Pancreas (tissue), 10 donors: ENCODE measurements at regions not wholly inside any gene's neighbourhood (a gene's known extent, or its start where the extent isn't known, plus 50 kb on each side); places are given as distances from the start of the nearest gene placed in this dataset.

Experiments
- ATAC-seq, 4 donors: fragments of 200-7000 bp; cut with Tn5 transposase; one replicate each; pipeline versions ENCODE4 v1.8.0 to v1.9.1; 2020; ENCODE audit warnings: mild to moderate bottlenecking in 4 of 4, moderate library complexity in 4 of 4
- DNase-seq, 6 donors: peaks; one replicate each; pipeline ENCODE4 v3.0.0-alpha.2; 2020
- FAIRE-seq: peaks from 2 replicates; lab custom pipeline; 2012; peaks lifted over from hg19 to GRCh38; lab: Jason Lieb, UNC
- H3K27ac ChIP-seq, 4 donors: fragments of 200-600 bp; sonication (generic); 1 replicate in 3 of 4; 2 replicates in 1 of 4; pipeline versions ENCODE4 v1.5.0 to v1.8.0; 2020
- H3K27me3 ChIP-seq, 4 donors: fragments of 200-600 bp; one replicate each; pipeline ENCODE4 v1.8.0; 2021
- H3K36me3 ChIP-seq, 3 donors: fragments of 200-600 bp; sonication (generic) in 1 of 3; one replicate each; pipeline versions ENCODE4 v1.5.0 to v1.8.0; 2020 to 2021
- H3K4me1 ChIP-seq, 3 donors: fragments of 200-600 bp; one replicate each; pipeline ENCODE4 v1.8.0; 2021
- H3K4me3 ChIP-seq, 4 donors: fragments of 200-600 bp; sonication (generic) in 2 of 4; one replicate each; pipeline versions ENCODE4 v1.5.0 to v1.8.0; 2020 to 2021
- H3K9me3 ChIP-seq, 4 donors: fragments of 200-600 bp; one replicate each; pipeline ENCODE4 v1.8.0; 2021
- WGBS, 2 donors: extraction: QIAGEN DNeasy Blood & Tissue Kit; methylation state at CpG; one replicate each; pipeline ENCODE4 v1.1.7; 2013; 5-methylcytosine and 5-hydroxymethylcytosine counted together
- intact Hi-C, 3 donors: fragments of 100-400 bp; cut with DNase I; formaldehyde crosslinking; loops; one replicate each; pipeline versions ENCODE4 v1.11.1 to v1.14.2; 2022
- TF ChIP-seq, protein P1 (sequence below), 4 donors: fragments of 200-600 bp; sonication (generic) in 3 of 4; IDR thresholded peaks; one replicate each; pipeline versions ENCODE4 v1.5.0 to v1.8.0; 2021; ENCODE audit warnings: antibody characterized with exemption in 4 of 4
- donor health status: healthy with polysubstance abuse.
- donor health status: DM: no; HTN: no; CAD: no; lungs with moderate emphysema.
- donor health status: DM: no; HTN: no; CAD: no.
- donor health status: control.
- donor health status: control.
- donor health status: Bipolar disorder and iron deficiency.
- donor health status: DM: yes; HTN: yes; CAD: no.
- donor health status: DM: no; HTN: no; CAD: no.
- donor health status: DM: no; HTN: no; CAD: no.
- donor health status: DM: yes; HTN: yes; CAD: no.

DNA sequence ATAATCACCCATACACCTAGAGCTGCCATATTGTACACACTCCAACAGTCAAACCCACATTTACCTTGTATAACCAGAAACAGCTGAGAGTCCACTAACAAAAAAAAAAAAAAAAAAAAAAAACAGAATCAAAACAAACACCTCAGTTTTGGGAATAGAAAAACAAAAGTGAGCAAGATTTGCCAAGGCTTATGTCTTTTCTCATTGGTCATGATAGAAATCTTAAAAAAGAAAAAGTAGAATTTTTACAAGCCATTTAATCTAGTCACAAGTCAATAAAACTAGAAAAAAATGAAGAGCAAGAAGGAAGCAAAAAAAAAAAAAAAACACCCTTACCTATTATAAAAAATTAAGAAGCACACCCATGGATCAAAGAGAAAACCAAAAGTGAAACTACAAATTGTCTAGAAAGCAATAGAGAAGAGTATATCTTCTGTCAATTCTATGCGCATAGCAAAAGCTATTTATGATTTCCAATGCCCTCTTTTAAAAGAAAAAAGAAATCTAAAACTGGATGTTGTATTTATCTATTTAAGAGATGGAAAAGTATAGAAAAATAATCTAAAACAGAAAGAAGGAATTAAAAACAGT is 113.2 kb upstream of the GALNT2 start:
- no peaks in the 10 kb centered on the region for H3K27me3 ChIP-seq
- FAIRE-seq: peak; percentile 63

DNA sequence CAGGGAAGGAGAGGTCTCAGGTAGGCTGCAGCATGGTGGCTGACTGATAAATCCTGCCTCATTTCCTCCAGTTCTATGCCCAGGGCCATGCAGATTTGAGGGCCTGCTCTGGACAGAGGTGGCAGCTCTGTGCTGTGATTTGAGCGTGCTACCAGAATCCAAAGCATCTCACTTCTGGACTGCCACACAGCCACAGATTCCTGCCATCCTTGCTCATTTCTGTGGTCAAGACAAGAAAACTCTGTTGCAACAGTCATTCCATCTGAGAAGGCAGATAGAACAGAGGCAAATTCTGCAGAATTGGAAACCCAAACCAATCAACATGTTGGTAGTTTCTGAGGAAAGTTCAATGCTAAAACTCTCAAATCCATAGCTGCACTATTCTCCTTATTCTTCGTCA is 102.8 kb upstream of the GALNT2 start:
- Histone ChIP-seq H3K36me3 (no peaks in the 10 kb centered on the region), H3K27ac (no peak overlapping the region), H3K9me3 (no peaks in the 10 kb centered on the region), H3K27me3 (no peaks in the 10 kb centered on the region), H3K4me3 (no peak overlapping the region), H3K4me1 (no peaks in the 10 kb centered on the region)
- ATAC-seq (no peak), DNase-seq (no peak), FAIRE-seq (no peak)
- 91 to 92% methylated on average over 2 of the region's 2 CpGs for WGBS, 2 donors
- intact Hi-C loops: no loop called here
- TF ChIP-seq, protein P1, sequence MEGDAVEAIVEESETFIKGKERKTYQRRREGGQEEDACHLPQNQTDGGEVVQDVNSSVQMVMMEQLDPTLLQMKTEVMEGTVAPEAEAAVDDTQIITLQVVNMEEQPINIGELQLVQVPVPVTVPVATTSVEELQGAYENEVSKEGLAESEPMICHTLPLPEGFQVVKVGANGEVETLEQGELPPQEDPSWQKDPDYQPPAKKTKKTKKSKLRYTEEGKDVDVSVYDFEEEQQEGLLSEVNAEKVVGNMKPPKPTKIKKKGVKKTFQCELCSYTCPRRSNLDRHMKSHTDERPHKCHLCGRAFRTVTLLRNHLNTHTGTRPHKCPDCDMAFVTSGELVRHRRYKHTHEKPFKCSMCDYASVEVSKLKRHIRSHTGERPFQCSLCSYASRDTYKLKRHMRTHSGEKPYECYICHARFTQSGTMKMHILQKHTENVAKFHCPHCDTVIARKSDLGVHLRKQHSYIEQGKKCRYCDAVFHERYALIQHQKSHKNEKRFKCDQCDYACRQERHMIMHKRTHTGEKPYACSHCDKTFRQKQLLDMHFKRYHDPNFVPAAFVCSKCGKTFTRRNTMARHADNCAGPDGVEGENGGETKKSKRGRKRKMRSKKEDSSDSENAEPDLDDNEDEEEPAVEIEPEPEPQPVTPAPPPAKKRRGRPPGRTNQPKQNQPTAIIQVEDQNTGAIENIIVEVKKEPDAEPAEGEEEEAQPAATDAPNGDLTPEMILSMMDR (IDR thresholded peaks at IDR 0.05): no peak

More for the DNA sequence above, 113.2 kb upstream of the GALNT2 start:
- no peak for DNase-seq
- intact Hi-C loops: no loop called here
- ATAC-seq: peak in 1 of 4 donors; percentile 42
- H3K4me3 ChIP-seq: no peak overlapping the region
- H3K27ac ChIP-seq: no peak overlapping the region
- 97 to 100% methylated on average over 1 of the region's 1 CpG for WGBS, 2 donors
- H3K9me3 ChIP-seq: no peaks in the 10 kb centered on the region
- TF ChIP-seq, protein P1 (IDR thresholded peaks at IDR 0.05): no peak
- no peaks in the 10 kb centered on the region for H3K36me3 ChIP-seq
- peaks cover 0 to 4% (median 0%) of the 10 kb centered on the region in 3 donors for H3K4me1 ChIP-seq

DNA sequence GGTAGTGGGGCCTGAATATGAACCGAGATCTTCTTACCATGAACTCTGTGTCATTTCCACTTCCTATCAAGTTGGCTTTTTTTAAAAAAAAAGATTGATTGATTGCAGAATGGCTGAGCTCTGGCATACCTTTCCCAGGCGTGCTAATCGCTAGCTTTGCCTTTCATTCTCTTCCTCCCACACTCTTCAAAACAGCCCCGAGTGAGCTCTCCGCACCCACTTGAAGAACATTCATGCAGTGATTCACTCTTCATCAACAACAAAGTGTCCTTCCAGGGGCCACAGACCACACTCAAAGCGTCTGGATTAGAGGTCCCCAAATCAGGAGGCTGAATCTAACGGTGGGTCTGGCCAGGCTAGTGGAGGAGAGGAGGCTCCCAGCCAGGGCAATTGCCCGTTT is 96.3 kb upstream of the GALNT2 start:
- TF ChIP-seq, protein P1 (IDR thresholded peaks at IDR 0.05): no peak
- no peak overlapping the region for H3K4me3 ChIP-seq
- 69 to 77% methylated on average over 8 of the region's 8 CpGs for WGBS, 2 donors
- DNase-seq: no peak
- intact Hi-C loops: no loop called here
- no peaks in the 10 kb centered on the region for H3K4me1 ChIP-seq
- H3K36me3 ChIP-seq: no peaks in the 10 kb centered on the region
- H3K9me3 ChIP-seq: no peaks in the 10 kb centered on the region
- FAIRE-seq: no peak
- H3K27me3 ChIP-seq: no peaks in the 10 kb centered on the region
- no peak overlapping the region for H3K27ac ChIP-seq
- no peak for ATAC-seq

DNA sequence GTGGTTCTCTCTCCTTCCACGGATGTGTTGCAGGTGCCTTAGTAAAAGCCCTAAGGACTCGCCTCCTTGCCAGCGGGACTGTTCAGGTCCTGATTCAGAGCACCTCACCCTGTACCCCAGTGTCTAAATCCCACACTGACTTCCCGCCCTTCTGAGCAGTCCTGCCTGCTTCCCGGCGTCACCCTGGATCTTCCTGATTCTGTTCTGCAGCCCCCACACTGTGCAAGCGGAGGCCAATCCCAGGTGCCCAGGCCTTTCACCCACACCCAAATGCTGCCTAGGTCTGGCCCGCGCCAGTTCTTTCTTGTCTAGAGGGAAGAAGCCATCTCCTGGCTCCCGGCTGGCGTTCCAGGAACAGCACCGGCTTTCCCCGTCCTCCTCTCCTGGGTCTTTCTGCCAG is 95.9 kb upstream of the GALNT2 start:
- Histone ChIP-seq H3K4me3 (no peak overlapping the region), H3K27me3 (no peaks in the 10 kb centered on the region), H3K36me3 (no peaks in the 10 kb centered on the region), H3K4me1 (no peaks in the 10 kb centered on the region), H3K9me3 (no peaks in the 10 kb centered on the region), H3K27ac (no peak overlapping the region)
- TF ChIP-seq, protein P1 (IDR thresholded peaks at IDR 0.05): no peak
- FAIRE-seq (no peak), DNase-seq (no peak), ATAC-seq (no peak)
- intact Hi-C loops: no loop called here
- 96% methylated on average over 13 of the region's 13 CpGs for WGBS, 2 donors

DNA sequence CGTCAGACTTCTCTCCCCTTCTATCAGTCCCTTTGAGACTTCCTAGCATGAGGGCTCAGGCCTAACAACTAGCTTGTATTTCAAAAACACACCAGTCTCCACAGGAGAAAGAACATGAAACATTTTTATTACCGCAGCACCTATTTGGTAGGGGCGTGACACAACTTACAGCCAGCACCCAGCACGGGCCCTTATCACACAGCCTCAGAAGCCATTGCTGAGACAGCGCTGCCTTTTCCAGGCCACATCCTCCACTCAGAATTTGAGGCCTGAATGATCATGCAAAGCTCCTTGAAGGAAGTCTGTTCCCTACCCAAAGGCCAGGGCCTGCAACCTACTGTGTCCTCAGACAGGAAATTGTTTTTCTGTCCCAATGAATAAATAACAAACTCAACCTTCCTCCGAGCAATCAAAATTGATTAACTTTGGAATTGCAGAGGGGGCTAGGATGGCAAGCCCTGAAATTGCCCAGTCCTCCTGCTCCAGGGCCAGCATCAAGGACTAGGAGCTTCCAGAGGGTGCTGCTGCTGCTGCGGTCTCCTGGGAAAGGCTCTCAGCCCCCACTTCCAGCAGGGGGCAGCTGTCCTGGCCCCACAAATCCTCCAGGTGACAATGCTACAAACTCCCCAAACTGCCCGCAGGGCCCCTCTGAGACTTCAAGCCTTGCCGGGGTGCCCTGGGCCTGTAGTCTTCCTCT is 94.3 kb upstream of the GALNT2 start:
- H3K27me3 ChIP-seq: no peaks in the 10 kb centered on the region
- TF ChIP-seq, protein P1 (IDR thresholded peaks at IDR 0.05): no peak
- 87 to 88% methylated on average over 9 of the region's 9 CpGs for WGBS, 2 donors
- FAIRE-seq (no peak), ATAC-seq (peak in 2 of 4 donors; percentile 42 to 66), DNase-seq (no peak)
- intact Hi-C loops: no loop called here
- H3K4me1 ChIP-seq: no peaks in the 10 kb centered on the region
- no peak overlapping the region for H3K4me3 ChIP-seq
- no peaks in the 10 kb centered on the region for H3K9me3 ChIP-seq
- H3K36me3 ChIP-seq: no peaks in the 10 kb centered on the region
- no peak overlapping the region for H3K27ac ChIP-seq
